WERI-Rb-1 (cell line): ENCODE measurements at regions not wholly inside any gene's neighbourhood (a gene's known extent, or its start where the extent isn't known, plus 50 kb on each side); places are given as distances from the start of the nearest gene placed in this dataset.

ENCODE experiments used
- DNase-seq: peaks from one replicate; pipeline ENCODE4 v3.0.0-alpha.2; 2020
- H3K27ac ChIP-seq: fragments of 250-450 bp; sonication (Bioruptor Pico); 2 replicates; pipeline ENCODE4 v1.5.1; 2020; ENCODE audit warnings: mild to moderate bottlenecking, moderate library complexity
- H3K27me3 ChIP-seq: fragments of 250-450 bp; sonication (Bioruptor Pico); 2 replicates; pipeline ENCODE4 v1.5.1; 2021; ENCODE audit warnings: mild to moderate bottlenecking, low read depth, moderate library complexity; ENCODE audit not compliant: insufficient read depth, severe bottlenecking
- H3K36me3 ChIP-seq: fragments of 250-450 bp; sonication (Bioruptor Pico); 2 replicates; pipeline ENCODE4 v1.5.1; 2020; ENCODE audit warnings: mild to moderate bottlenecking, moderate library complexity
- H3K4me3 ChIP-seq: 2 replicates; pipeline ENCODE4 v1.5.1; 2011; ENCODE audit warnings: low read depth, mild to moderate bottlenecking, control low read depth, low read length
- H3K9me3 ChIP-seq: fragments of 250-450 bp; sonication (Bioruptor Pico); 2 replicates; pipeline ENCODE4 v1.5.1; 2021; ENCODE audit warnings: mild to moderate bottlenecking, moderate library complexity; ENCODE audit not compliant: severe bottlenecking
- CTCF ChIP-seq: IDR thresholded peaks from 2 replicates; pipeline ENCODE4 v1.5.1; 2011; ENCODE audit warnings: low read depth, mild to moderate bottlenecking, control low read depth, inconsistent platforms, low read length

- Histone ChIP-seq H3K27ac (no peak overlapping the region), H3K9me3 (no peaks in the 10 kb centered on the region), H3K36me3 (no peaks in the 10 kb centered on the region), H3K27me3 (no peaks in the 10 kb centered on the region), H3K4me3 (no peak overlapping the region)
- TF ChIP-seq CTCF: no peak
- no peak for DNase-seq
Measured at GRCh38 chr10:121661451-121661851, 63.2 kb upstream of the FGFR2 start.

- Histone ChIP-seq H3K9me3 (no peaks in the 10 kb centered on the region), H3K27ac (no peak overlapping the region), H3K27me3 (no peaks in the 10 kb centered on the region), H3K36me3 (no peaks in the 10 kb centered on the region), H3K4me3 (no peak overlapping the region)
- no peak for DNase-seq
- TF ChIP-seq CTCF: no peak
Measured at GRCh38 chr10:121659236-121659635, 61.0 kb upstream of the FGFR2 start.

- Histone ChIP-seq H3K36me3 (no peaks in the 10 kb centered on the region), H3K4me3 (no peak overlapping the region), H3K9me3 (no peaks in the 10 kb centered on the region), H3K27me3 (no peaks in the 10 kb centered on the region), H3K27ac (no peak overlapping the region)
- TF ChIP-seq CTCF: no peak
- DNase-seq: no peak
Measured at GRCh38 chr10:121658611-121659010, 60.4 kb upstream of the FGFR2 start.

GRCh38 chr10:121658111-121658510, 59.9 kb upstream of the FGFR2 start:
- H3K9me3 ChIP-seq: no peaks in the 10 kb centered on the region
- no peak overlapping the region for H3K27ac ChIP-seq
- H3K36me3 ChIP-seq: no peaks in the 10 kb centered on the region
- TF ChIP-seq CTCF: no peak
- no peak for DNase-seq
- H3K27me3 ChIP-seq: no peaks in the 10 kb centered on the region
- no peak overlapping the region for H3K4me3 ChIP-seq

- DNase-seq: no peak
Measured at GRCh38 chr10:121655254-121656144, 57.3 kb upstream of the FGFR2 start.

More at GRCh38 chr10:121655254-121656144, 57.3 kb upstream of the FGFR2 start:
- no peaks in the 10 kb centered on the region for H3K27me3 ChIP-seq
- H3K27ac ChIP-seq: no peak overlapping the region
- TF ChIP-seq CTCF: no peak
- no peaks in the 10 kb centered on the region for H3K9me3 ChIP-seq
- H3K36me3 ChIP-seq: no peaks in the 10 kb centered on the region
- H3K4me3 ChIP-seq: no peak overlapping the region
